ENCODE measurements at regions not wholly inside any gene's neighbourhood (a gene's known extent, or its start where the extent isn't known, plus 50 kb on each side); places are given as distances from the start of the nearest gene placed in this dataset.

DNA sequence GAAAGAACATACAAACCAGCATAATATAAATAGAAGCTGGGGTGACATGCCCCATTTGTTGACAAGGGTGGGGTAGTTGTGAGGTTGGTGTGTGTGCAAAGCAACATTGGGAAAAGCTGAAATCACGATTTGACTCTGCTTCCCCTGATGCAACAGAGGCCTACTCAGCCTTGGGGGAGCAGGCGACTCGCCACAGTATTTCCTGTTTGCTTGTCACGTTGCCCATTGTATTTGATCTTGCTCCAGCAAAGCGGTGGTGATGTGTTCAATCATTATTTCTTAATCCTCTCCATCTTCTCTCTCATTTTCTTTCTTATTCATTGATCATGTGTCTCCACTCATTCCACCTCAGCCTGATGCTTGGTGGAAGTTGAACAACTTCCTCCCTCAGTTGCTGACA lies 165.8 kb upstream of the CITED2 start:
- H3K4me3 ChIP-seq: no peak overlapping the region
- H3K4me1 ChIP-seq (replicated peaks): peaks cover 2% of the 10 kb centered on the region
- no peaks in the 10 kb centered on the region for H3K27me3 ChIP-seq (replicated peaks; ENCODE audit: insufficient read depth)
- intact Hi-C loops (cut with DNase I): loop anchor here (10.0 kb wide), 2 partner anchors 225 to 445 kb away; no protein-coding TSS in a partner anchor
- DNase-seq (ENCODE audit: low spot score): no peak
- H3K36me3 ChIP-seq: no peaks in the 10 kb centered on the region
- TF ChIP-seq POLR2A (IDR thresholded peaks at IDR 0.05) (no peak), POLR2AphosphoS5 (IDR thresholded peaks at IDR 0.05) (no peak)
- TF ChIP-seq, protein P1, sequence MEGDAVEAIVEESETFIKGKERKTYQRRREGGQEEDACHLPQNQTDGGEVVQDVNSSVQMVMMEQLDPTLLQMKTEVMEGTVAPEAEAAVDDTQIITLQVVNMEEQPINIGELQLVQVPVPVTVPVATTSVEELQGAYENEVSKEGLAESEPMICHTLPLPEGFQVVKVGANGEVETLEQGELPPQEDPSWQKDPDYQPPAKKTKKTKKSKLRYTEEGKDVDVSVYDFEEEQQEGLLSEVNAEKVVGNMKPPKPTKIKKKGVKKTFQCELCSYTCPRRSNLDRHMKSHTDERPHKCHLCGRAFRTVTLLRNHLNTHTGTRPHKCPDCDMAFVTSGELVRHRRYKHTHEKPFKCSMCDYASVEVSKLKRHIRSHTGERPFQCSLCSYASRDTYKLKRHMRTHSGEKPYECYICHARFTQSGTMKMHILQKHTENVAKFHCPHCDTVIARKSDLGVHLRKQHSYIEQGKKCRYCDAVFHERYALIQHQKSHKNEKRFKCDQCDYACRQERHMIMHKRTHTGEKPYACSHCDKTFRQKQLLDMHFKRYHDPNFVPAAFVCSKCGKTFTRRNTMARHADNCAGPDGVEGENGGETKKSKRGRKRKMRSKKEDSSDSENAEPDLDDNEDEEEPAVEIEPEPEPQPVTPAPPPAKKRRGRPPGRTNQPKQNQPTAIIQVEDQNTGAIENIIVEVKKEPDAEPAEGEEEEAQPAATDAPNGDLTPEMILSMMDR (IDR thresholded peaks at IDR 0.05): no peak
- H3K27ac ChIP-seq: no peak overlapping the region
- H3K9me3 ChIP-seq: no peaks in the 10 kb centered on the region
- 72% methylated on average over 5 of the region's 5 CpGs for WGBS

DNA sequence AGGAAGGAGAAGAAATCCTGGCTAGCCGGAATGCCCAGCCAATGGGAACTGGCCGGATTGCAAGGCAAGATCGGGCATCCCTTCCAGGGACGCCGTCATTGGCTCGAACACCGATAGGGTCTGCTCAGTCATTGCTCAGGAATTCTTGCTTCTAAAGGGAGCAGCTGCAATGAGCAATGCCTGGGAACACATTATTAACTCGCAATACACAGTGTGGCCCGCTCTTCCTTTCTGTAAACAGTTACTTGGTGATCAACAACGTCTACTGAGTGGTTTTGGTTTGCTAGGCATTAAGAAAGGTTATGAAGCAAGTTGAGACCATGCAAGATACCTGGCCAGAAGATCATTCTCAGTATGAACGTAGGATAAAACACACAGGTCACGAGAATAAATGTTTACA lies 165.4 kb upstream of the CITED2 start:
- TF ChIP-seq POLR2A (IDR thresholded peaks at IDR 0.05) (no peak), POLR2AphosphoS5 (IDR thresholded peaks at IDR 0.05) (no peak)
- TF ChIP-seq, protein P1 (IDR thresholded peaks at IDR 0.05): no peak

DNA sequence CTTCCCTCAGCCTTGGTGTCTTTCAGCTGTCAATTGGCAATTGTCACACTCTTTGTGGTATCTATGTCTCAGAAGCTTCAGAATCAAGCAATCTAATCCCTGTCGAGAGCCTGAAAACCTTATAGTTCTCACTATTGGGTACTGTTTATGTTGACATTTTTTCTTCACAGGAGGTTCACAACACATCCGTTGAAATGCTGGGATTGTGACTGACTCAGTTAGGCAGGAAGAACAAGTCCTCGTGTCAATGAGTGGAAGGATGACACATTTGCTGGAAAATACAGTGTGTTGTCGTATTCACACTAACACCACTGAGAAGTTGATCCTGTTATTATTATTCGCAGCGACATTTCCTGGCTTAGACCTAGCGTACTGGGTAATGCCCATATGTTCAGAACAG lies 163.9 kb upstream of the CITED2 start:
- no peaks in the 10 kb centered on the region for H3K36me3 ChIP-seq
- H3K4me3 ChIP-seq: no peak overlapping the region
- peak overlapping the region; percentile 65 to 80 for H3K27ac ChIP-seq
- H3K9me3 ChIP-seq: no peaks in the 10 kb centered on the region
- WGBS: 92% methylated on average over 7 of the region's 7 CpGs
- no peaks in the 10 kb centered on the region for H3K27me3 ChIP-seq (replicated peaks; ENCODE audit: insufficient read depth)
- no peak for TF ChIP-seq POLR2AphosphoS5 (IDR thresholded peaks at IDR 0.05)
- TF ChIP-seq, protein P1 (IDR thresholded peaks at IDR 0.05): no peak
- no peak for TF ChIP-seq POLR2A (IDR thresholded peaks at IDR 0.05)
- intact Hi-C loops (cut with DNase I): loop anchor here (5.0 kb wide), 1 partner anchor 161 kb away; no protein-coding TSS in a partner anchor
- H3K4me1 ChIP-seq (replicated peaks): peaks cover 7% of the 10 kb centered on the region
- DNase-seq (ENCODE audit: low spot score): no peak

More for the DNA sequence above, 165.4 kb upstream of the CITED2 start:
- Histone ChIP-seq H3K4me3 (no peak overlapping the region), H3K27ac (no peak overlapping the region), H3K4me1 (replicated peaks) (peaks cover 2% of the 10 kb centered on the region), H3K36me3 (no peaks in the 10 kb centered on the region), H3K27me3 (replicated peaks; ENCODE audit: insufficient read depth) (no peaks in the 10 kb centered on the region), H3K9me3 (no peaks in the 10 kb centered on the region)
- 54% methylated on average over 12 of the region's 12 CpGs for WGBS
- intact Hi-C loops (cut with DNase I): loop anchor here (5.0 to 10.0 kb wide), 3 partner anchors 163 to 445 kb away; no protein-coding TSS in a partner anchor
- DNase-seq (ENCODE audit: low spot score): no peak

DNA sequence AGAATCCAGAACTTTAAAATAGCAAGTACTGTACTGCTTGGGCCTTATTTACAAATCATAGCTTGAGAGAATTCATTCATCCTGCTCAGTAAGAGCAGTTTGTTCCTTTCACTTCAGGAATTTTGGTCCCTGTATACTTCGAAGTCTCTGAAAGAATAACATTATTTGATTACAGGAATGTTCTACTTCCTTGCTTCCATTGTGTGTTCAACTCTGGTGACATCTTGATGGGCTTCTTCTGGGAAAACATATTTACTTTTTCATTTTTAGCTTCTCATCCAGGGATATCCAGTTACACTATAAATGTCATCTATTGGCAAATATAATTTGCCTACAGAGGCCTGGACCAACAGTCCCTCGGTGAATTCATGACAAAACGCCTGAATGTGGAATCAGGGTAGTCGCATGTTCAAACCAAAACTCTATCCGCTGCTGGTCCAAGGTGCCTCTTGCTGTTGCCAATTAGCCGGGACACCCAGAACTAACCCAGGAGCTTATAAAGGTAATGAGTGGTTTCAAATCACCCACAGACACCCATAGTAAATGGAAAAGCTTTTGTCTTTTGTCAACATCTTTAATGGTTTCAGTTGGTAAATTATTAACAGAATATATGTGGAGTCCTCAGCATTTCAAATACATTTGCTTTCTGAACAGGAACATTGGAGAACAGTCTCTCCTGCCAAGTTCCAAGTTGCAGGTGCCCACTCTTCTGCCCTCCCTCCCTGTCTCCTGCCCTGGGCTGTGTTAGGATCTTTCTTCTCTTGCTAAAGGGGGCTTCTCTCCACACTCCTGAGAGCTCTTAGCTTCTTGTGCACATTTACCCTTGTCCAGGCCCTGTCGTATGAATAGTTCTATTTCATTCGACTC lies 162.5 kb upstream of the CITED2 start:
- Histone ChIP-seq H3K4me3 (no peak overlapping the region), H3K36me3 (no peaks in the 10 kb centered on the region), H3K27ac (peak overlapping the region; percentile 65 to 80), H3K4me1 (replicated peaks) (peaks cover 7% of the 10 kb centered on the region), H3K27me3 (replicated peaks; ENCODE audit: insufficient read depth) (no peaks in the 10 kb centered on the region), H3K9me3 (no peaks in the 10 kb centered on the region)
- intact Hi-C loops (cut with DNase I): loop anchor here (5.0 kb wide), 1 partner anchor 160 kb away; no protein-coding TSS in a partner anchor
- peak; percentile 79 for TF ChIP-seq POLR2AphosphoS5 (IDR thresholded peaks at IDR 0.05)
- TF ChIP-seq, protein P1 (IDR thresholded peaks at IDR 0.05): no peak
- WGBS: 20% methylated on average over 8 of the region's 8 CpGs
- peak; percentile 78 for DNase-seq (ENCODE audit: low spot score)
